Middle frontal gyrus (tissue), 1 donor: ENCODE measurements at regions not wholly inside any gene's neighbourhood (a gene's known extent, or its start where the extent isn't known, plus 50 kb on each side); places are given as distances from the start of the nearest gene placed in this dataset.

Source experiments
- DNase-seq: peaks from one replicate; pipeline ENCODE4 v3.0.0-alpha.2; 2015; ENCODE audit warnings: low spot score; ENCODE audit errors: extremely low spot score

GRCh38 chr1:163737261-163737660 is 415.5 kb downstream of the NUF2 start:
- no peak for DNase-seq

- no peak for DNase-seq
Measured at GRCh38 chr1:163744301-163744887, 422.6 kb downstream of the NUF2 start.

GRCh38 chr1:163745204-163745603 is 423.4 kb downstream of the NUF2 start:
- no peak for DNase-seq

DNA sequence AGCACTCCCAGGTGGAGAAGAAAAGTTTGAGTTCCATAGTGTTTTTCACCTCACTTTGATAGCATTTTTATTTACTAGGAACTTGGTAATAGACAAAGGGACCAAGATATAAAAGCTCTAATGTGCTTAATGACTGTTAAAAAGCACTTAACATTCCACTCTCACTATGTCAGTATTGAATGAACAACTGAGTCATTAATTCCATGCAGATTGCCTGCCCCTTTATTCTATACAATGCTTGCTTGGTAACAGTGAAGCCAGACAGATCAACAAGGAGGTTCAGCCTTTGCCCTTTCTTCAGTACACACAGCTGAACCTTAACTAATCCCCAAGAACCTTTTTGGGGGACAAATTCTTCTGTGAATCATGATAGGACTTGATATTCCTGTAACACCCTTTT is 425.5 kb downstream of the NUF2 start:
- no peak for DNase-seq

DNA sequence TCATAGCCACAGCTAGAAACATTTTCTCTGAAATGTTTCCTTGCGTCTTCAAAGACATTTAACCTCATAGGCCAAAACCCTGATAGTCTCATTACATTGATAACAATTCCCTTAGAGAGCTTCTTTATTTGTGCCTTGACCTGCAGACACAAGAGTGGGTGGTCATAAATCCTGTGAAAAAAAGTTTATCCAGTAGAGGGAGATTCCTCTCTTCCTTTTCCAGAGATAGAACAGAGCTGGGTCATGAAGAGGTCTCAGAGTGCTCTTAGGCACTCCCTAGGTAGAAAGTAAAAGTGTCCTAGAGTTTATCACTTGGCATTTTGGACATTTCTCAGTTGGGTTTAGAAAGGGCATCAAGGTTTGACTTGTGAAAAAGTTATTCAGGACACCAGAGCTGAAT is 426.1 kb downstream of the NUF2 start:
- no peak for DNase-seq

DNA sequence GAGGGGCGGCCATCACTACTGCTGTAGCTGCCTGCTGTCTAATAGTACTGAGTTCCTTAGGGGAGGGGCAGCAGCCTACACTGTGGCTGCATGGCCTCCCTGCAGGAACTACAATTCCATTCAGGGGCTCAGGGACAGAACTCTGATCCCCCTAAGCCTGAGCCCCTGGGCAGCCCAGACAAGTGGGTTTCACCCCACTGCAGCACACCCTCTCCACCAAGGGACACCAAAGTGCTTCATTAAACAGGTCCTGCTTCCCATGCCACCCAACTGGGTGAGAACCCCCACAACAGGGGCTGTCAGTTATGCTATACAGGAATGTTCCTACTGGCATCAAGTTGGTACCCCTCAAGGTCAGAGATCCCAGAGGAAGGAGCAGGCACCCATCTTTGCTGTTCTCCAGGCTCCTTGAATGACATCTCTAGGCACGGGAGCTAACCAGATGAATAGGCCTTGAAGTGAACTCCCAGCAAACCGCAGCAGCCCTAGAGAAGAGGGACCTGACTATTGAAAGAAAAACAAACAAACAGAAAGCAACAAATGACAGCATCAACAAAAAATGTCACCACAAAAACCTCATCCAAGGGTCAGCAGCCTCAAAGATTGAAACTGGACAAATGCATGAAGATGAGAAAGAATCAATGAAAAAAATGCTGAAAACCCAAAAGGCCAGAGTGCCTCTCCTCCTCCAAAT is 437.4 kb downstream of the NUF2 start:
- no peak for DNase-seq

DNA sequence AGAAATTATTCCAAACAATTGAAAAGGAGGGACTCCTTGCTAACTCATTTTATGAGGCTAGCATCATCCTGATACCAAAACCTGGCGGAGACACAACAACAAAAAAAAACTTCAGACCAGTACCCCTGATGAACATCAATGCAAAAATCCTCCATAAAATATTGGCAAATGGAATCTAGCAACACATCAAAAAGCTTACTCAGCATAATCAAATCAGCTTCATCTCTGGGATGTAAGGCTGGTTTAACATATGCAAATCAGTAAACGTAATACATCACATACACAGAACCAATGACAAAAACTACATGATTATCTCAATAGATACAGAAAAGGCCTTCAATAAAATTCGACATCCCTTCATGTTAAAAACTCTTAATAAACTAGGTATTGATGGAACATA is 440.1 kb downstream of the NUF2 start:
- no peak for DNase-seq

DNA sequence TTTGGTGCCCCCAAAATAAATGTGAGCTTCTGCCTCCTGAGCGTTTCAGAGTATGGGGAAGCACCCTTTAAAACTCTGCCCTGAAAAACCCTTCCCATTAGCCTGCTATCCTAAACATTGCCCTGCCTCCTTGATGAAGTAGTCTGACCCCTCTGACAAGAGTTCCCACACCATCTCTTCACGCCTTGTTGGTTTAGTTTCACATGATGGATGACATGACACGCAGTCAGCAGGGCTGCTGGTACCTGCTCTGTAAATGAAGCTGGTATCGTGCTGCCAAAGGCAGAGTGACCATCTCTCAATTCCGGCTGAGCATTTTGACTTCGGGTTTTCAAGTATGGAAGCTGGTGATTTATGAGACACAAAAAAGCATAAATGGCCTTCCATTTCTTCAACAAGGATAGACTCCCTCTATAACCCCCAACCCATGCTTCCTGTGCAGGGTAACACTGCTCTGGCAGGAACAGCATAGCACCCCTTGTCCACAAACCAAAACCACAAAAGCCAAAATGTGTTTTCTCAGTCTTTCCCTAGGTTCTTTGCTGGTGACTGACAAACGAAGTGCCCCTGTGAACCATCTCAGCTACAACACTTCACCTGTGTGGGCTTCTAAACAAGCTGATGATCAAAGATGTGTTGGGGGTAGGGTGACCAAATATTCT is 444.6 kb downstream of the NUF2 start:
- DNase-seq: no peak

DNA sequence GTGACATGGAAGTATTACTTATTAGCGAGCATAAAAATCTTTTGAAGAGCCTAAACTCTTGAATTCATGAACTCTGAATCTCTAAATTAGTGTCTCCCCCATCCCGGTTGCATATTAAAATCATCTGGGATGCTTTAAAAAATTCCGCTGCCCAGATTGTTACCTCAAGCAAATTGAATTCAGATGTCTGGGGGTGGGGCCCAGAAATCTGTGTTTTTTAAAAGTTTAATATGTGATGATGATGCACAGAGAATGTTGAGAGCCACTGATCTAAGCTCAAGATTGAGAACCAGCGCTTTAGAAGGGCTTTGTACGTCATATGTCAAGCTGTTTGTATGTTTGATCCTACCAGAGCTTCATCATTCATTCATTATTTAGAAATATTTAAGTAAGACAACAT is 446.8 kb downstream of the NUF2 start:
- no peak for DNase-seq

- no peak for DNase-seq
Measured at GRCh38 chr1:163770265-163770664, 448.5 kb downstream of the NUF2 start.

DNA sequence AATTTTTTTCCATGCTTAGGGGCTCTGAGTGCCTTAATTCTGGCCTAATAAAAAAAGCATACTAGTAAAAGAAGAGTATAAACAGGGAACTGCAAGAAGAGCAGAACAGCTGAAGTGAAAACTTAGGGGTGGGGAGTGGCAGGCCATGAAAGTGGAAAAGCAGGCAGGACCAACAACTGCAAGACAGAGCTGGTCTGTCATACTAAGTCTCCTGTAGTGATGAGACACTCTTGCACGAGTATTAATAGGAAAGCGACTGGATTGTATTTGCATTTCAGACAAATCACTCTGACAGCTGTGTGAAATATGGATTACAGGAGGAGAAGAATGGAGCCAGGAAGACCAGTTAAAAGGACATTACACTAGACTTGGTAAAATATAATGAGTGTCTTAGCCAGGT is 449.9 kb downstream of the NUF2 start:
- DNase-seq: no peak

- no peak for DNase-seq
Measured at GRCh38 chr1:163772246-163772645, 450.5 kb downstream of the NUF2 start.

- no peak for DNase-seq
Measured at GRCh38 chr1:163773396-163773795, 451.6 kb downstream of the NUF2 start.

GRCh38 chr1:163774401-163774945 is 452.7 kb downstream of the NUF2 start:
- DNase-seq: peak; percentile 49

GRCh38 chr1:163774978-163775620 is 453.3 kb downstream of the NUF2 start:
- DNase-seq: no peak

GRCh38 chr1:163777205-163777604 is 455.5 kb downstream of the NUF2 start:
- DNase-seq: no peak

GRCh38 chr1:163781146-163781545 is 459.4 kb downstream of the NUF2 start:
- no peak for DNase-seq

DNA sequence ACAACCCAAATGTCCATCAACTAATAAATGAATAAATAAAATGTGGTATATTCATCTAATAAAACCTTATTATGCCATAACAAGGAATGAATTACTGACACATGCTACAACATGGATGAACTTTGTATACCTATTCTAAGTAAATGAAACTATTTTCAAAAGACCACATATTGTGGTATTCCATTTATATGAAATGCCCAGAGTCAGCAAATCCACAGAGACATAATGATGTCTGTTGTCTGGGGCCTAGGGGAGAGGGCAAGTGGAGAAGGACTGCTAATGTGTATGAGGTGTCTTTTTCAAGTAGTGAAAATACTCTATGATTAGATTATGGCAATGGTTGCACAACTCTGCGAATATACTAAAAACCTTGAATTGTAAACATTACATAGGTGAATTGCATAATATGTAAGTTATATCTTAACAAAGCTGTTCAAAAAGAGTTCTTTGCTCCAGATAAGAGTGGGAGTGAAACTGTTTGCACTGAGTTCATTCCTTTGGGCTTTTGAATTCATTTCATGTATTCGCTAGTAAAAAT is 464.2 kb downstream of the NUF2 start:
- DNase-seq: no peak

DNA sequence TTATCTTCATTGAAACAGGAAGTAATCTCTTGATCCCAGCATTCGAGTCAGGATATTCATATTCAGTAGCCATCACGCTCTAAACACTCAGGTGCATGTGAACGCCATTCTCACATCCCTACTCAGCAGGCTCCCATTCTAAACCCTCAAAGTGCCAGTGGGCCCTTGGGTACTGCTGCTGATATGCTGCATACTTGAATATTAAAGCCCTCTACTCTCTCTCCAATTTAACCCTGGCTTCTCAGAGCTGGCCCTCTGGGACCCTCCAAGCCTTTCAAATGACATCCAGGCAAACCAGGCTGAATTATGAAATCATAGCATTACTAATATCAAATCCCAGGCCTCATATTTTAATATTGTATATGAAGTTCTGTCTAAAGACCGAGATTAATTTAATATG is 468.2 kb downstream of the NUF2 start:
- no peak for DNase-seq

DNA sequence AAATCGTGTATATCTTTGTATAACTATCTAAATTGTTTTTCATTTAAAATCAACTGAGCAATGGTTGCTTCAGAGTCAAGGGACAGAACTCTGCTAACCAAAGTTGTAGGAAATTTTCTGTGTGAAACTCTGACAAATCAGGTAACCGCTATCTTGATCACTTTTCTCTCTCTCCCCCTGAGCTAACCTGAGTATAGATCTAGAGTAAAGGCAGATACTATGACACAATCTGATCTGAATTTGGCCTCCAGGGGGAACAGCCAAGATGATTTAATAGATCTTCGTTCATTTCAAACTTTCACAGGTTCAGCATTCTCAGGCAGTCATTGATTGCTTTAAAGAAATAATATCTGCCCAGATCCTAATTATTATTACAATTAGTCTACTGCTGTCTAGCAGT is 472.8 kb downstream of the NUF2 start:
- DNase-seq: no peak

DNA sequence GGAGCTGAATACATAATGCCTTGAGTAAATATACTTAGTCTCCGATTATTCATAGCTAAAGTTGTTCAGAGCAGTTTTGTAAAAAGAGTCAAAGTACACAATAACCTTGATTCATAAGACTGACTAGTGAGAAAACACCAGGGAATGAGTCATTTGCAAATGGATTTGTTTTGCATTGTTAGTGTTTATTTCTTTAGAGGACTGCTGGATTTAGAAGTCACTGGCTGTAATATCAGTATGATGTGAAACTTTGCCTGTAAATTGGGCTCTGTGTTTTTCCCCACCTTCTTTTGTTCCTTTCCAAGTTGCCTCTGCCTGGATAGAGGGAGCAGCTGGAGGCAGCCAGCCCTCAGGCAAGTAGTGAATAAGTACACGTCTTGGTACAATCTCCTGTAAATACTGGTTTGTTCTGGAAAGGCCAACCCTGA is 474.7 kb downstream of the NUF2 start:
- DNase-seq: no peak

- DNase-seq: no peak
Measured at GRCh38 chr1:163797816-163798215, 476.1 kb downstream of the NUF2 start.
